NCI-H69 (cell line): ENCODE measurements at regions not wholly inside any gene's neighbourhood (a gene's known extent, or its start where the extent isn't known, plus 50 kb on each side); places are given as distances from the start of the nearest gene placed in this dataset.
A peak's percentile ranks its signal among the peaks of the same experiment; 100 is the strongest.

Experiments
- DNase-seq: peaks from one replicate; lab custom pipeline; 2025; lab: John Stamatoyannopoulos, UW

GRCh38 chr18:29531746-29532145 lies 1354.8 kb upstream of the CDH2 start:
- no peak for DNase-seq

DNA sequence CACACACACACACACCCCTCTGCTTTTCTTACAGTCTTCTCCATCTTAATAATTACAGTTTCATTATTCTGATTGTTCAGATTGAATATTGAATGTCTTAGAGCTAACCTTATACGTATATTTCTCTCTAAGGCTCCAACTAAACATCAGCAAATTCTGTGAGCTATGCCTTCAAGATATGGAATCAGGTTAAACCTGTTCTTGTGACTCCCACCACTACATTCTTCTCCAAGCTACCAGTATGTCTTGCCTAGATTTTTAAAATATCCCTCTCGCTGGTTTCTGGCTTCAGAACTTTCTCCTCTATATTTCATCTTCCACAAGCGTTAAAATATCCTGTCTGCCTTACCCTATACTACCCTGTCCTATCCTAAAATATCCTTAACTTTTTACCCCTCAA lies 1346.4 kb upstream of the CDH2 start:
- DNase-seq, result no peak

- no peak for DNase-seq
These were observed 1335.8 kb upstream of the CDH2 start for GRCh38 chr18:29512761-29513160.

- peak; percentile 51 for DNase-seq
These were observed 1335.3 kb upstream of the CDH2 start for GRCh38 chr18:29512203-29512602.

- DNase-seq, result no peak
These were observed 1325.0 kb upstream of the CDH2 start for GRCh38 chr18:29501952-29502351.

GRCh38 chr18:29496152-29496680 lies 1319.3 kb upstream of the CDH2 start:
- DNase-seq, result no peak

DNA sequence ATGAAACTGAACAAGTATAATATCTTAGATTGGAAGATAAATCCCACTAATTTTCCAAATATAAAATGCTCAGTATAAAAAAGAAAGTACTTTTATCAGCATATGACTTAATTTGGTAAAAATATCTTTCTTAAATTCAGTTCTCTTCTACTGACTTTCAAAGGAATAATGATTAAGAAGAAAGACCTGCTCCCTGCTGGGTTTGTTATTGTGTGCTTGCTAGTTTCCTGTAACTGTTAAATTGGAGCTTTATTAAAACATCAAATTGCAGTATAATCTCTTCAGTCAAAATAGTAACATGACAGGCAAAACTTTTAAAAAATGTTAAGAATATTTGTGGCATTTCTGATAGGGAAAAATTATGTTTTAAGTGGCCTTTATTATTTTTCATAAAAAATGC lies 1317.4 kb upstream of the CDH2 start:
- DNase-seq, result no peak

GRCh38 chr18:29491907-29492306 lies 1315.0 kb upstream of the CDH2 start:
- no peak for DNase-seq

- DNase-seq, result no peak
These were observed 1311.7 kb upstream of the CDH2 start for GRCh38 chr18:29488617-29489016.

- DNase-seq, result no peak
These were observed 1288.6 kb upstream of the CDH2 start for GRCh38 chr18:29465526-29465925.

DNA sequence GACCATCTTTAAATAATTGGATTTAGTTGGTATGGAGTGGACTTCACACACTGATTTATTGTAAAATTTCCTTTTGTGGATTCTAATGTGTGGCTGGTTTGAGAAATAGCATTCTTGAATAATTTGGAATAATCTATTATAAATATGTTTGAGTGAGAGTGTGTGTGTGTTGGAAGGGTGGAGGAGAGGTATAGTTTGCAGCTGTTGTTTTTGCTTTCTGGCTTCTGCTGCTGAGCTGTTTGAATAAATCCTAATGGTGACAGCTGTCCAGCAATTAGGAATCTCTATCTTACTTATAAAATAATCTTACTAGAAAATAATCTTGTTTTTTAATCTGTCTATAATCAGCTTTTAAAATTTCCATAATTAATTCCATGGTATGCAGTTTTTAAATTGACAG lies 1283.0 kb upstream of the CDH2 start:
- DNase-seq, result no peak

- DNase-seq, result no peak
These were observed 1280.5 kb upstream of the CDH2 start for GRCh38 chr18:29457316-29457889.

DNA sequence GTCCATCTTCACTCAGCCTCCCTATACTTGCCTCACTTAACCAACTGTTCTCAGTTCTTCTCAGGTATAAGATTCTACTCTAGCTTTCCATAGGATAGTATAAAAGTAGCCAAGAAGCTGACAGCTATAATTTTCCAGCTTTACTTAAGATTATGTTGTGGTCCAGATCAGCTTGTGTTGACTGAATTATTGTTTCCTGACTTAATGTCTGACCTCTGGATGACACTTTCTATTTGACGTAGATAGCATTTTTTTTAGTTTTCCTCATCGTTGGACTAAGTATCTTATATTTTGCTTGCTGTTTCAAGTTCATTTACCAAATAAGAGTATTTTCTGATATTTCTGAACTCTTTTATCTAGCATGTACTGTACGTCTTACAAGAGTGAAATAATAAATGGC lies 1272.5 kb upstream of the CDH2 start:
- no peak for DNase-seq

DNA sequence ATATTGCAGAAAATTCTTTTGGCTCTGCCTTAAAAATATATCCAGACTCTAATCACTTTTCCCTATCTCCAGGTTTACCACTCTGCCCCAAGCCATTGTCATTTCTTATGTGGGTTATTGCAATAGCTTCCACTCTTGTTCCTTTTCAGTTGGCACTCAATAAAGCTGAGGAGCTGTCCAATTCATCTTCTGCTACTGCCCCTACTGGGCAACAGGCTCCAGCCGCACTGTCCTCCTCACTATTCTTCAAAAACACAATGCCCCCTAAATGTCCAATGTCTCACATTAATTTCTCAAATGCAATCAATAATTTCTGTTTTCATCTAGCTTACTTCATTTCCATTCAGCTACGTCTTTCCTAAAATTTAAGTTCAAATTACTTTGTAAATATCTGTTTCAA lies 1262.5 kb upstream of the CDH2 start:
- DNase-seq, result no peak

DNA sequence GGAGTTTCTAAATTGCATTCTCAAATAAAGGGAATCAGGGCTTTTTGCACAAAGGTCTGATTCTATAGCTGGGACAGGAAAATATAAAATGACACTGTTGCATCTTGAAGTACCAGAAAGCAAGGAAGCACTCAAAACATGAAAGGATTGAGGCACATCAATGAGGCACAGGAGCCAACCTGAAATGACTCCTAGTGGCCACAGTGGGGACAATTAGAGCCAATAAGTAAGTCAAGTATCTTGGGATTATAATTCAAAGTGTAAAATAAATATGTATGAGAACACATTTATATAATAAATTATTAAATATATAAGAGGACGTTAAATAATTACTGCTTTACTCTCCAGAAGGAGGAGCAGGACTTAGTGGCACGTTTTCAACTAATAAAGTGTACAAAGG lies 1259.5 kb upstream of the CDH2 start:
- DNase-seq, result peak; percentile 6

DNA sequence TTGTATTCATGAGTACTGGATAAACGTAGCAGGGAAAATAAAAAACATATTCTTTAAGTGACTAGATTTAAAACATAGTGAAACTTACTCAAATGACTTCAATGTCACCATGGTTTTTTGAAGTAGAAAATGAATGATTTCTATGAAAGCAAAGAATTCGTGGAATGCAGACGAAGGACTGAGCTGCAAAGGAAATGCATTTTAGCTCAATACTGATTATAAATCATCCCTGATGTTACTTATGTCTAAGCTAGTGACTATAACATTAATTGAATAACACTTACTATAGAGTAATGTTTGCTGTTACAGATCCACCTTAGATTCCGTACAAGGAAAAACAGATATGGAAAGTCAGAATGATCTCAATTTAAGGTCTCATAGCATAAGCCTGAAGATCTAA lies 1257.7 kb upstream of the CDH2 start:
- no peak for DNase-seq

DNA sequence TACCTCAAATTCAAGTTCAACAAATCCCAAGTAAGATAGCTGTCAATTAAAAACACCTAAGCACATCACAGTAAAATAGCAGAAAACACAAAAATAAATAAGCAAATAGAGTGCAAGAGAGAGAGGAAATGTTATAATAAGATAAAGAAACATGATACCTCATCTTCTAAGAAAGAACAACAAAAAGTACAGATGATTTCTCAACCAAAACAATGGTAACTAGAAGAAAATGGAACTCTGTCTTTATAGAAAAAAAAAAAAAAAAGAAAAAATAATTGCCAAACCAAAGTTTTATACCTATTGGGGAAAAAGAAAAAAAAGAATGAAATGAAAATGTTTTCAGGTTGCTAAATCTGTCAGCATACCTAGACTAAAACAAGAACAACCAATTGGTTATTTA lies 1253.5 kb upstream of the CDH2 start:
- no peak for DNase-seq

- no peak for DNase-seq
These were observed 1241.2 kb upstream of the CDH2 start for GRCh38 chr18:29418136-29418535.

DNA sequence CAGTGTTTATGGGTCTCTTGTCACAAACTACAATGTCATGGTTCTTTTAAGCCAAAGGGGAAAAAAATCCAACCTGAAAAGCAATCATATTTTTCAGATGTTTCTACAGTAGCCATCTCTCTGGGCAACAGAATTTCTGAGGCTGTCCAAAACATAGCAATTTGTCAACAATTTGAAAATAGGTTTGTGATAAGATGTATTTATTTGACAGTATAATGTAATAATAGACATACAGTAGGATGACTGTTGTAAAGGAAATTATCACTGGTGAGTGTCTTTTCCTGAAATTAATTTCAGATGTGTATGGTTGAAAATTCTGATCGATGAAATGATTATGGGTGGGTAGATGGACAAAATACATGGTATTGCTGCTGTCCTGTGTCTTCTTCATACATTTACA lies 1230.1 kb upstream of the CDH2 start:
- no peak for DNase-seq

GRCh38 chr18:29397536-29397935 lies 1220.6 kb upstream of the CDH2 start:
- no peak for DNase-seq

- DNase-seq, result no peak
These were observed 1206.7 kb upstream of the CDH2 start for GRCh38 chr18:29383311-29384273.

DNA sequence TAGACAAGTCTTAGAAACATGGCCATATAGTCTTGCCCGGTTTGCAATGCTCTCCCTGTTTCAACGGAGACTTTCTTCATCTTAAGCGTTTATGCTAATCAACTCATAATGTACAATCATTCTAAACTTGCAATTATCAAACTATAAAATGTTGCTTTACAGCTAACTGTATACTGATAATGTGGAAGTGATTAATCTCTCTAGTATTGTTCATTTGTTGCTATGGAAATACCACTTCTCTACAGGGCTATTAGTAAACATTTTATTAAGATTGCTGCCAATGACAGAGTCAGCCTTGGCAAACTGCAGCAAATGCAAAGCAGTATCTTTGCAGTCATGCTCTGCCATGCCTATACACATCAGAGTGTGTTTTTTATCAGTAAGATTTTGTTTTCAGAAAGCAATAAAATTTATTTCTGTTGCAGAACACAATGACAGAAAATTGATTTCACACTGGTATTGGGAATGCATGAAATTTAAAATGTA lies 1201.8 kb upstream of the CDH2 start:
- DNase-seq, result no peak

DNA sequence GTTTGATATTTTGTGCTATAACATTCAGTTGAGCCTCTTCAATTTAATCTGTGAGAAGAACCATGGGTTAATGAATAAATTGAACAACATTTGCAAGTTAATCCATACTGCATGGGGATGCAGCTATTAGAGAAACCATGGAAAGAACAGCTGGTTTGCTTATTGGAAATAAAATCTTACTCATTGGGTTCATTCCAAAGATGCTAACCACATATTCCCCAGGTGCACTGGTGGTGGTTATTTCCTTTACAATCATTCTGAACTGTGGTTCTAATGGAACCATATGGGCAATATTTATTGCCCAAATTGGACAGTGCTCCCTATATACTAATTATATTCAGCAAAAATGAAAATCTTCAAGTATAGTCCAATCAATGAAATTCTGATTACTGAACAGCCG lies 1200.4 kb upstream of the CDH2 start:
- DNase-seq, result no peak
